NB4 (cell line): ENCODE measurements at regions not wholly inside any gene's neighbourhood (a gene's known extent, or its start where the extent isn't known, plus 50 kb on each side); places are given as distances from the start of the nearest gene placed in this dataset.

Experiments used
- DNase-seq: peaks from one replicate; pipeline ENCODE4 v3.0.0; 2010; ENCODE audit warnings: low read depth
- H3K4me3 ChIP-seq: one replicate; pipeline ENCODE4 v1.5.1; 2011; ENCODE audit warnings: mild to moderate bottlenecking, low read depth, low read length, moderate library complexity
- MYC ChIP-seq: IDR thresholded peaks from 2 replicates; pipeline ENCODE4 v1.6.1; 2011; ENCODE audit warnings: low read depth, low read length
- POLR2A ChIP-seq: IDR thresholded peaks from 2 replicates; pipeline ENCODE4 v1.6.1; 2011; ENCODE audit warnings: mild to moderate bottlenecking; ENCODE audit not compliant: insufficient read length; ENCODE audit errors: extremely low read depth
- TF ChIP-seq, protein P1 (sequence below): IDR thresholded peaks from 2 replicates; pipeline ENCODE4 v1.6.1; 2011; ENCODE audit warnings: low read depth, low read length
- TF ChIP-seq, protein P2 (sequence below): IDR thresholded peaks from one replicate; pipeline ENCODE4 v1.5.1; 2012; ENCODE audit warnings: low read depth, low read length

DNA sequence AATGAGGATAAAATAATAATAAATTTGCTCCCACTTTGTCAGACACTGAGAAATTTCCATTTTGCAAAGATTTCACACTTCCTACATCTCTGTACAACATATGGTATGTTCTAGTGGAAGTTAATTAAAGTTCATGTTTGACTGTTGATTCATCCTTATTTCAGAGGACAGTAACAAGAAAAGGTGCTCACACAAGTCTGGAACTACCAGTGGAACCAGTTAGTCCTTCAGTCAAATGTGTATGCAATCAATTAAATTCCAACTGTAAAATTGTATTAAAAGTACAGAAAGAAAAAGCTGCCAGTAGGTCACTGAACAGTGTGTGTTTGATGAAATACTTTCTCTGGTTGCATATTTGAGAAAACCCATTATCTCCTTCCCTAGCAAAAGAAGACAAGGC, 496.0 kb upstream of the PKN2 start:
- no peak overlapping the region for H3K4me3 ChIP-seq
- no peak for DNase-seq
- TF ChIP-seq, protein P1, sequence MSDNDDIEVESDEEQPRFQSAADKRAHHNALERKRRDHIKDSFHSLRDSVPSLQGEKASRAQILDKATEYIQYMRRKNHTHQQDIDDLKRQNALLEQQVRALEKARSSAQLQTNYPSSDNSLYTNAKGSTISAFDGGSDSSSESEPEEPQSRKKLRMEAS: no peak
- TF ChIP-seq POLR2A (no peak), MYC (no peak)
- TF ChIP-seq, protein P2, sequence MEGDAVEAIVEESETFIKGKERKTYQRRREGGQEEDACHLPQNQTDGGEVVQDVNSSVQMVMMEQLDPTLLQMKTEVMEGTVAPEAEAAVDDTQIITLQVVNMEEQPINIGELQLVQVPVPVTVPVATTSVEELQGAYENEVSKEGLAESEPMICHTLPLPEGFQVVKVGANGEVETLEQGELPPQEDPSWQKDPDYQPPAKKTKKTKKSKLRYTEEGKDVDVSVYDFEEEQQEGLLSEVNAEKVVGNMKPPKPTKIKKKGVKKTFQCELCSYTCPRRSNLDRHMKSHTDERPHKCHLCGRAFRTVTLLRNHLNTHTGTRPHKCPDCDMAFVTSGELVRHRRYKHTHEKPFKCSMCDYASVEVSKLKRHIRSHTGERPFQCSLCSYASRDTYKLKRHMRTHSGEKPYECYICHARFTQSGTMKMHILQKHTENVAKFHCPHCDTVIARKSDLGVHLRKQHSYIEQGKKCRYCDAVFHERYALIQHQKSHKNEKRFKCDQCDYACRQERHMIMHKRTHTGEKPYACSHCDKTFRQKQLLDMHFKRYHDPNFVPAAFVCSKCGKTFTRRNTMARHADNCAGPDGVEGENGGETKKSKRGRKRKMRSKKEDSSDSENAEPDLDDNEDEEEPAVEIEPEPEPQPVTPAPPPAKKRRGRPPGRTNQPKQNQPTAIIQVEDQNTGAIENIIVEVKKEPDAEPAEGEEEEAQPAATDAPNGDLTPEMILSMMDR: no peak

DNA sequence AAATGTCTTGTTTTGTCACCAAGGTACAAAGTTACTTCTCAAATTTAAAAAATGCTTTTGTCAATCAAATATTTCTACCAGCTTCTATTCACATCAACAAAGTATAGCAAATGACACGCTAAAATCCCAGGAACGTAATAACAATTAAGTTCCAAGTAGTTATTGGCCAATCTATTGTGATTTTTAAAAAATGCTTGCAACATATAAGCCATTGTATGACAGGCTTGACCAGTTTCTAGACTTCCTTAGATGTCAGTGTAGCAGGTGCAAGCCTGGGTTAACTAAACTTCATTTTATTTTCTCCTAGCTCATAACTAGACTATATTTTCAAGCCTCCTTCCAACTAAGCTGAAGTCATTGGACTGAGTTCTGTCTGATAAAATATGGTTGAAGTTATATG, 494.5 kb upstream of the PKN2 start:
- TF ChIP-seq, protein P2: no peak
- TF ChIP-seq, protein P1: no peak
- no peak for TF ChIP-seq MYC
- TF ChIP-seq POLR2A: no peak
- no peak for DNase-seq

DNA sequence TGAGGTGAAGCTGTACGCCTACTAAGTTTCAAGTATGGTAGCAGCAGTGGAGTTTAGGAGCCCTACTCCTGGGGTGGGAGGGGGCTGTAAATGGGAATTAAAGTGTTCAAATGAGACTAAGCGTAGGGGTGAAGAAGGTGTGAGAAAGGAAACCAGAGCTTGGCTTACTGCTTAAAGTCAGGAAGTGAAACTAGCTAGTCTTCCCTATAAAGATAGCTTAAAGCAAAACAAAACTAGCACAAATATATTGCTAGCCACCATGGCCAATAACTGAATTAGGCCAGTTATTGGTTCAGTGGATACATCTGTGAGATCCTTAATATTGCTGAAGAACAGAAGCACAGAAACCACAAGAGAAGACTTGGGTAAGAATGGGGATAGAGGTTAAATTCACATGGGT, 492.2 kb upstream of the PKN2 start:
- H3K4me3 ChIP-seq: no peak overlapping the region
- TF ChIP-seq, protein P1: no peak
- TF ChIP-seq POLR2A (no peak), MYC (no peak)
- TF ChIP-seq, protein P2: no peak
- no peak for DNase-seq

More for the DNA sequence above, 494.5 kb upstream of the PKN2 start:
- no peak overlapping the region for H3K4me3 ChIP-seq

DNA sequence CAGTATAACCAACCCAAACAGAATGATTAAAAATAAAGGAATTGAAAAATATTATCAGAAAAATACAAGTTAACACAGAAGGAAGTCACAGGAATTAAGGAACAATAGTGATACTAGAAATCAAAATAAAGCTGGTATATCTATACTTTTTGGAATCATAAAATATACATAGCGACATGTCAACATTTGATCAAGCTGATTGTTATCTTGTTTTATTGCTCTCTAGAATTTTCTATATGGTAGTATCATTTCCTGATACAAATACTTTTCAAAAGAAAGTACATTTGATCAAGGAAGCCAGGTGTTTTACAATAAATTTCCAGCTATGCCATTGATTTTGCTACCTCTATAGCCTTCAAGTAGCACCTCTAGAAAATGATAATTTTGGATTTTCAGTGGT, 489.5 kb upstream of the PKN2 start:
- TF ChIP-seq, protein P1: no peak
- TF ChIP-seq MYC (no peak), POLR2A (no peak)
- TF ChIP-seq, protein P2: no peak
- DNase-seq: no peak
- no peak overlapping the region for H3K4me3 ChIP-seq

DNA sequence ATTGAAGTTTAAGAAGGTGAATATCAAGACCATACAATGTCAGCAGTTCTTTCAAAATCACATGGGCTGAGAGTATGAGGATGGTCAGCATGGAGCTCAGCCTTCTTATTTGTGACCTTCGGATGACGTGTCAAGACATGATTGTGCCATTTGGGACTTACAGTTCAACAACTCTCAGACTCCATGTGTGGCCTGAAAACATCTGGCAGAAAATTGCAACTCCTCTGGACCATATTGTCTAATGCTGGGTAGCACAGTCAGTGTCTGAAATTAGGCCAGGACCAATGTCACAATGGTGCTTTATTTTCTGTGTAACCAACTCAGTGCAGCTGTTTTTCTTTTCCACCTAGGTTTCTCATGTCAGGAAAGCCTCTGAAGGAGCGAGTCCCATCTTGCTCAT, 483.5 kb upstream of the PKN2 start:
- TF ChIP-seq, protein P1: no peak
- TF ChIP-seq, protein P2: no peak
- TF ChIP-seq MYC (no peak), POLR2A (no peak)
- DNase-seq: no peak
- H3K4me3 ChIP-seq: no peak overlapping the region

DNA sequence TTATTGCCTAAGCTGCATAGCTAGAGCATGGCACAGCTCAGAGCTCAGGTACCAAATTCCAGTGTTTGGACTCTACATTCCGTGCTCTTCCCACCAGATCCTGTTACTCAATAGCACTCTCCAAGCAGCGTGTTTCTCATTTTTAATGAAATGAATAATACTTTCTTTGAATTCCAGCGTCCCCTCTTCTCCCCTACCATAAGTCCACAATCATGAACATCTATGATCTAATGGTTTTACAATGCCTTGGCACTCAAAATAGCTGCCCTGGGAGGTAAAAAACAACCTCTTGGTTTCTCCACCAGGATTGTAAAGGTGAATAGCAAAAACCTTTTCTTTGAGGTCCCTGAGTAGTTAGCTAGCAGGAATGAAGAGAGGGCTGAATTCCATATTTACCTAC, 480.0 kb upstream of the PKN2 start:
- no peak overlapping the region for H3K4me3 ChIP-seq
- no peak for DNase-seq
- TF ChIP-seq MYC (no peak), POLR2A (no peak)
- TF ChIP-seq, protein P1: no peak
- TF ChIP-seq, protein P2: no peak
